Activated CD8-positive, alpha-beta memory T cell treated with anti-CD3 and anti-CD28 coated beads, Interleukin-2, amount 10 ng/mL, durations not matched to agents 7 days and 5 days (primary cell): ENCODE measurements at regions not wholly inside any gene's neighbourhood (a gene's known extent, or its start where the extent isn't known, plus 50 kb on each side); places are given as distances from the start of the nearest gene placed in this dataset.

ENCODE experiments used
- ATAC-seq: fragments of 150-1000 bp; cut with Tn5 transposase; one replicate; pipeline ENCODE4 v1.10.0; 2021; ENCODE audit warnings: moderate library complexity
- CTCF ChIA-PET: fragments of 350-600 bp; sonication (Branson Sonifier 250); formaldehyde crosslinking; loops from one replicate; lab custom pipeline; 2021; ENCODE audit warnings: antibody characterized with exemption; lab: Charles Lee
- DNase-seq: peaks from one replicate; pipeline ENCODE4 v3.0.0-alpha.2; 2020
- H3K27ac Mint-ChIP-seq: one replicate; pipeline ENCODE4 v1.8.0; 2021; ENCODE audit warnings: mild to moderate bottlenecking, mixed read lengths
- H3K27me3 Mint-ChIP-seq: one replicate; pipeline ENCODE4 v1.8.0; 2021; ENCODE audit warnings: mixed read lengths
- H3K36me3 Mint-ChIP-seq: one replicate; pipeline ENCODE4 v1.8.0; 2021; ENCODE audit warnings: mild to moderate bottlenecking, mixed read lengths
- H3K4me1 Mint-ChIP-seq: one replicate; pipeline ENCODE4 v1.8.0; 2021; ENCODE audit warnings: mixed read lengths
- H3K4me3 Mint-ChIP-seq: one replicate; pipeline ENCODE4 v1.8.0; 2021; ENCODE audit warnings: mild to moderate bottlenecking, moderate library complexity, mixed read lengths
- H3K9me3 Mint-ChIP-seq: one replicate; pipeline ENCODE4 v1.8.0; 2022; ENCODE audit warnings: low read depth, mixed read lengths

DNA sequence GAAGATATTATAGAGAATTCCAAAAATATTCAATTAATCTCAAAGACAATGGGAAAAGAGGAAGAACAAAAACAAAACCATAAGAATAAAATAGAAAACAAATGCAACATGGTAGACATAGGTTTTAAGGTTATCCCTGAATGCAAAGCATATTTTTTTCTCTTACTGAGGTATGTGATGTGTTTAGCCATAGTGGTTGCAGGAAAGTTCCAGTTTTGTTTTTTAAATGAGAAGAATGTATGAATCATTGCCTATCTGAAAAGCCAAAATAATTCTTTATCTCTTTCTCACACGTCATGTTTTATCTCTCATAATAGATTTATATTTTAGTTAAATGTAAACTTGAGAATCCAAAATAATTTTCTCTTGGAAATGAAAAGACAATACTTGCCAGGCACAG lies 2591.7 kb upstream of the PCDH20 start:
- no peak for DNase-seq
- Mint-ChIP-seq H3K9me3 (peaks cover 11% of the 10 kb centered on the region), H3K4me3 (no peak overlapping the region), H3K36me3 (no peaks in the 10 kb centered on the region), H3K27ac (no peak overlapping the region), H3K4me1 (no peaks in the 10 kb centered on the region), H3K27me3 (no peaks in the 10 kb centered on the region)
- ATAC-seq, result no peak
- CTCF ChIA-PET, result no interaction called here

- Mint-ChIP-seq H3K4me1 (no peaks in the 10 kb centered on the region), H3K4me3 (no peak overlapping the region), H3K27ac (no peak overlapping the region), H3K27me3 (no peaks in the 10 kb centered on the region), H3K9me3 (peaks cover 12% of the 10 kb centered on the region), H3K36me3 (no peaks in the 10 kb centered on the region)
- DNase-seq, result no peak
- CTCF ChIA-PET, result no interaction called here
- ATAC-seq, result no peak
Measured at GRCh38 chr13:64000321-64000720, 2584.7 kb upstream of the PCDH20 start.

DNA sequence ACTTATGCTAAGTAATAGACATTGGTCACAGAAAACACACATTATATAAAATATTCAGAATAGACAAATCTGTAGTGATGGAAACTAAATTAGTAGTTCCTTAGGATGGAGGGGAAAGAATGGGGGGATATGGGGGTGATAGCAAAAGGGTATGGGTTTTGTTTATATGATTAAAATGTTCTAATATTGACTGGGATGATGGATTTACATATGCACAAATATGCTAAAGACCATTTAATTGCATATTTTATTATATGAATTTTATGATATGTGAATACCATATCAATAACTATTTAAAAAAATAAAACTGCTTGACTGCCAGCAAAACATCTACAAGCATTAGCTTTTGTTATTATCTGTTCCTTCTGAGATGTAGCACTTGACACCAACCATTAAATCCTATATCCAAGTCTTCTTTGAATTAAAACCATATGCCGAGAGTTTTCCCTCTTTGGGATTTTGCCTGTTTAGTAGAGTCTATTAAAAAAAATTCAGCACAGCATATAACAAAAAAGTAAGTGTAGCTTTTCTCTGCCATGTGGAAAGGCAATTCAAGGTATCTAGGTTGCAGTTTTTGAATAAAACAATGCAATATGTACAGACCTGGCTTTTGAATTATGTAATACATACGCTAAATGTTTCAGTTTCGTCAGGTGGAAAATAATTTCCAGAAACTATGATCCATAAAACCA lies 2584.1 kb upstream of the PCDH20 start:
- CTCF ChIA-PET, result no interaction called here
- no peak overlapping the region for H3K27ac Mint-ChIP-seq
- H3K36me3 Mint-ChIP-seq, result no peaks in the 10 kb centered on the region
- ATAC-seq (no peak), DNase-seq (no peak)
- H3K27me3 Mint-ChIP-seq, result no peaks in the 10 kb centered on the region
- no peaks in the 10 kb centered on the region for H3K4me1 Mint-ChIP-seq
- H3K9me3 Mint-ChIP-seq, result peaks cover 12% of the 10 kb centered on the region
- no peak overlapping the region for H3K4me3 Mint-ChIP-seq

DNA sequence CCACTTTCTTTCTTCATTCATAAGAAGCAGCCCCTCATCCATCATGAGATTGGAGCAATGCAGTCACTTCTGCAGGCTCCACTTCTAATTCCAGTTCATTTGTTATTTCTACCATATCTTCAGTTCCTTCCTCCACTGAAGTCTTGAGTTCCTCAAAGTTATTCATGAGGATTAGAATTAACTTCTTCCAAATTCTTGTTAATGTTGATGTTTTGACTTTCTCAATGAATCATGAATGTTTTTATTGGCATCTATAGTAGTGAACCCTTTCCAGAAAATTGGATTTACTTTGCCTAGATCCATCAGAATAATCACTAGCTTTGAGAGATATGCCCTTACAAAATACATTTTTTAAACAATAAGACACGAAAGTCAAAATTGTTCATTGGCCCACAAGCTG lies 2567.7 kb upstream of the PCDH20 start:
- no peak overlapping the region for H3K27ac Mint-ChIP-seq
- no peak for ATAC-seq
- DNase-seq, result no peak
- H3K4me1 Mint-ChIP-seq, result no peaks in the 10 kb centered on the region
- CTCF ChIA-PET, result no interaction called here
- no peaks in the 10 kb centered on the region for H3K36me3 Mint-ChIP-seq
- no peak overlapping the region for H3K4me3 Mint-ChIP-seq
- peaks cover 2% of the 10 kb centered on the region for H3K9me3 Mint-ChIP-seq
- no peaks in the 10 kb centered on the region for H3K27me3 Mint-ChIP-seq

- H3K27ac Mint-ChIP-seq, result no peak overlapping the region
- no peak overlapping the region for H3K4me3 Mint-ChIP-seq
- H3K9me3 Mint-ChIP-seq, result peaks cover 3% of the 10 kb centered on the region
- DNase-seq (no peak), ATAC-seq (no peak)
- H3K4me1 Mint-ChIP-seq, result no peaks in the 10 kb centered on the region
- CTCF ChIA-PET, result no interaction called here
- H3K27me3 Mint-ChIP-seq, result no peaks in the 10 kb centered on the region
- H3K36me3 Mint-ChIP-seq, result no peaks in the 10 kb centered on the region
Measured at GRCh38 chr13:63979951-63980350, 2564.3 kb upstream of the PCDH20 start.

DNA sequence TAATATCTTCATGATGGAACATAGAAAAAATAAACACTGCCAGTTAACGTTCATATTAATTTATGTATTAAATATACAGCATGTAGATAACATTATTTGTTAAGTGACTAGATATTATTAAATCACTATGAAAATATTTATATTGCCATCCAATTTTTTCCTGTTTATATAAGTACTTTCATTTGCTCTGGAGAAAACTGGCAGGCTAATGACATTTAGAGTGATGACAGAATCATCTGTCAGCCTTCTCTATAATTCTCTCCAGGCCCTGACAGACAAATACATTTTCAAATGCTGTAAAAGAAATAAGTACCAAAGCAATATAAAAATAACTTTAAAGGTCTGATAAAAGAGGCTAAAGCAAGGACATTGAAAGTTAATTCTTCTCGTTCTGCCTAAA lies 2556.7 kb upstream of the PCDH20 start:
- ATAC-seq, result no peak

DNA sequence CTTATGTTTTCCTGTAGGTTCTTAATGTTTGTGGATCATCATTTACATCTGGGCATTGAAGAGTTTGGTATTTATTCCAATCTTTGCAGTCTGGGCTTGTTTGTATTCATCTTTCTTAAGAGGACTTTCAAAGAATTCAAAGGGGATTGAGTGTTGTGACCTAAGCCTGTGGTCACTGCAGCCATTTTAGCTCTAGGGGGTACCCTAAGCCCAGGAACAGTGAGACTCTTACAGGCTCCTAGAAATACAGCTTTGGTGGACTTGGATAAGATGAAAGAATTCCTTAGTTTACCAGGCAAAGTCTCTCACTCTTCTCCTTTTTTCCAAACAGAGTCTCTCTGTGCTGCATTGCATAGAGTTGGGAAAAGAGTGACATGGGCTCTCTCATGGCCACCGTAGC lies 2539.0 kb upstream of the PCDH20 start:
- DNase-seq (no peak), ATAC-seq (no peak)
- CTCF ChIA-PET, result no interaction called here
- H3K27me3 Mint-ChIP-seq, result no peaks in the 10 kb centered on the region
- H3K36me3 Mint-ChIP-seq, result no peaks in the 10 kb centered on the region
- H3K4me1 Mint-ChIP-seq, result no peaks in the 10 kb centered on the region
- H3K27ac Mint-ChIP-seq, result no peak overlapping the region
- H3K4me3 Mint-ChIP-seq, result no peak overlapping the region
- peaks cover 3% of the 10 kb centered on the region for H3K9me3 Mint-ChIP-seq

More for the DNA sequence above, 2556.7 kb upstream of the PCDH20 start:
- DNase-seq, result no peak
- CTCF ChIA-PET, result no interaction called here
- no peaks in the 10 kb centered on the region for H3K4me1 Mint-ChIP-seq
- H3K9me3 Mint-ChIP-seq, result peaks cover 2% of the 10 kb centered on the region
- no peak overlapping the region for H3K27ac Mint-ChIP-seq
- no peak overlapping the region for H3K4me3 Mint-ChIP-seq
- no peaks in the 10 kb centered on the region for H3K36me3 Mint-ChIP-seq
- no peaks in the 10 kb centered on the region for H3K27me3 Mint-ChIP-seq

GRCh38 chr13:63948045-63948444 lies 2532.4 kb upstream of the PCDH20 start:
- Mint-ChIP-seq H3K27ac (no peak overlapping the region), H3K36me3 (no peaks in the 10 kb centered on the region), H3K27me3 (no peaks in the 10 kb centered on the region), H3K9me3 (peaks cover 3% of the 10 kb centered on the region), H3K4me3 (no peak overlapping the region), H3K4me1 (no peaks in the 10 kb centered on the region)
- CTCF ChIA-PET, result no interaction called here
- ATAC-seq, result no peak
- no peak for DNase-seq

GRCh38 chr13:63944911-63945310 lies 2529.3 kb upstream of the PCDH20 start:
- Mint-ChIP-seq H3K4me3 (no peak overlapping the region), H3K27me3 (no peaks in the 10 kb centered on the region), H3K4me1 (no peaks in the 10 kb centered on the region), H3K9me3 (peaks cover 3% of the 10 kb centered on the region), H3K27ac (no peak overlapping the region), H3K36me3 (no peaks in the 10 kb centered on the region)
- ATAC-seq (no peak), DNase-seq (no peak)
- CTCF ChIA-PET, result no interaction called here

DNA sequence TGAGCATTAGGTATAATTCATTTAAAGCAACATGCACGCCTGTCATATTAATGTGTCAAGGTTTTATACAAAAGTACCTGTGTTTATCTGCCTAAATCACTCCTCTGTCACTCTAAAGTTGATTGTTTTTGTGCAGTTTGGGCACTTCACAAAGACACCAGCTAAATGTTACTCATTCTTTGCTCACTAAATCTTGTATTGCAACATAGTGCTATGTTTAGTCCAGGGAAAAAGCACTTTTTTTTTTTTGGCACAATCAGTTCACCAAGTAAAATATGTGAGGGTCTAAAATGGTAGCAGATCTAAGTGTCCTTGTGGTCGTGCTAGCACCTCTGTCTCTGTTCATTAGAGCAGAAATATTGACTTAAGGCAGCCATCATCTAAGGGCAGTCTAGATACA lies 2526.7 kb upstream of the PCDH20 start:
- Mint-ChIP-seq H3K9me3 (peaks cover 4% of the 10 kb centered on the region), H3K4me1 (no peaks in the 10 kb centered on the region), H3K36me3 (no peaks in the 10 kb centered on the region), H3K4me3 (no peak overlapping the region), H3K27me3 (no peaks in the 10 kb centered on the region), H3K27ac (no peak overlapping the region)
- CTCF ChIA-PET, result no interaction called here
- DNase-seq, result no peak
- no peak for ATAC-seq

GRCh38 chr13:63938851-63939250 lies 2523.2 kb upstream of the PCDH20 start:
- Mint-ChIP-seq H3K9me3 (peaks cover 16% of the 10 kb centered on the region), H3K4me1 (no peaks in the 10 kb centered on the region), H3K36me3 (no peaks in the 10 kb centered on the region), H3K27ac (no peak overlapping the region), H3K4me3 (no peak overlapping the region), H3K27me3 (no peaks in the 10 kb centered on the region)
- CTCF ChIA-PET, result no interaction called here
- DNase-seq, result no peak
- no peak for ATAC-seq

GRCh38 chr13:63910511-63910910 lies 2494.9 kb upstream of the PCDH20 start:
- no peaks in the 10 kb centered on the region for H3K4me1 Mint-ChIP-seq
- no peak overlapping the region for H3K27ac Mint-ChIP-seq
- no peaks in the 10 kb centered on the region for H3K36me3 Mint-ChIP-seq
- no peak for DNase-seq
- CTCF ChIA-PET, result no interaction called here
- no peaks in the 10 kb centered on the region for H3K27me3 Mint-ChIP-seq
- H3K9me3 Mint-ChIP-seq, result peaks cover 8% of the 10 kb centered on the region
- no peak for ATAC-seq
- H3K4me3 Mint-ChIP-seq, result no peak overlapping the region

DNA sequence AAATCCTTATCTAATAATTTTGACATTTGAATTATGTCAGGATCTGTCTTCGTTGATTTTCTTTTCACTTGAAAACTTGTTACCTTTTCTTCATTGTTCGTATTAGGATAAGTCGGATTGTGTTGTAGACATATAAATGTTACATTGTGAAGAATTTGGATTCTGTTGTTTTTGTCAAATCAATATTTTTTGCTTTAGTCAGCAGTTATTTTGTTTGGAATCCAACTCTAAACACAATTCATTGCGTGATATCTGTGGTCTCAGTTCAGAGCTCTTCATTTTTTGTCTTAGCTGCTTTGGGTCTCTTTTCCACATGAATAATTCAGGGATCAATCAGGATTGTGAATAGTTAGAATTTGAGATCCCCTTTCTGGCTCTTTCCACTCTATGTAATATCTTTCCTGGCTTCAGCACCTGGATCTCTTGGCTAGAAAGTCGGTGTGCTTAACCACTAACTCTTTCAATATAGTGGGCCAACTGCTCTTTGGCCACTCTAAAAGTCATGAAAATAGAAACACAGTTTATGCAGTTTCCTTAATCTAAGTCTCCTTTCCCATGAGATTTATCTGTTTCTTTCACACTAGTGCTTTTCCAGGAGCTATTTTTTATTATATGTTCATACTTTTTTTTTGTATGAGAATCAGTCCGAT lies 2494.2 kb upstream of the PCDH20 start:
- CTCF ChIA-PET, result no interaction called here
- Mint-ChIP-seq H3K4me3 (no peak overlapping the region), H3K36me3 (no peaks in the 10 kb centered on the region), H3K9me3 (peaks cover 3% of the 10 kb centered on the region), H3K27ac (no peak overlapping the region), H3K4me1 (no peaks in the 10 kb centered on the region), H3K27me3 (no peaks in the 10 kb centered on the region)
- ATAC-seq (no peak), DNase-seq (no peak)

DNA sequence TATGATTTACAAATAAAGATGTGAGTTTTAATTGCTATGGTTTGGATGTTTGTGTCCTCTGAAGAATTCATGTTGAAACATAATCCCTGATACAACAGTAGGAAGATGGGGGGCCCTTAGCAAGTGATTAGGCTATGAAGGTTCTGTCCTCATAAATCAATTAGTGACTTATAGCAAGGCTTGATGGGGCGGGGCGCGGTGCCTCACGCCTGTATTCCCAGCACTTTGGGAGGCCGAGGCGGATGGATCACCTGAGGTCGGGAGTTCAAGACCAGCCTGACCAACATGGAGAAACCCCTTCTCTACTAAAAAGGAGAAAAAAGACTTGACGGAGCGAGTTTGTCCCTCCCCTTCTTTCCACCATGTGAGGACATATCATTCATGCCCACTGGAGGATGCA lies 2486.5 kb upstream of the PCDH20 start:
- H3K9me3 Mint-ChIP-seq, result peaks cover 6% of the 10 kb centered on the region
- H3K4me1 Mint-ChIP-seq, result no peaks in the 10 kb centered on the region
- no peak overlapping the region for H3K4me3 Mint-ChIP-seq
- CTCF ChIA-PET, result no interaction called here
- H3K27ac Mint-ChIP-seq, result no peak overlapping the region
- no peak for DNase-seq
- ATAC-seq, result no peak
- no peaks in the 10 kb centered on the region for H3K27me3 Mint-ChIP-seq
- H3K36me3 Mint-ChIP-seq, result no peaks in the 10 kb centered on the region
